NOMO-1 treated with dmso at 0.1 percent for 144 hours (cell line): ENCODE measurements at regions not wholly inside any gene's neighbourhood (a gene's known extent, or its start where the extent isn't known, plus 50 kb on each side); places are given as distances from the start of the nearest gene placed in this dataset.
"Not testable (repeated sequence)": the region's sequence is repeated elsewhere in the genome, so short reads cannot be mapped to it uniquely, and the experiment has no call there.

Source experiments
- DNase-seq: peaks from one replicate; lab custom pipeline; 2025; ENCODE audit not compliant: unreplicated experiment; lab: John Stamatoyannopoulos, UW

DNA sequence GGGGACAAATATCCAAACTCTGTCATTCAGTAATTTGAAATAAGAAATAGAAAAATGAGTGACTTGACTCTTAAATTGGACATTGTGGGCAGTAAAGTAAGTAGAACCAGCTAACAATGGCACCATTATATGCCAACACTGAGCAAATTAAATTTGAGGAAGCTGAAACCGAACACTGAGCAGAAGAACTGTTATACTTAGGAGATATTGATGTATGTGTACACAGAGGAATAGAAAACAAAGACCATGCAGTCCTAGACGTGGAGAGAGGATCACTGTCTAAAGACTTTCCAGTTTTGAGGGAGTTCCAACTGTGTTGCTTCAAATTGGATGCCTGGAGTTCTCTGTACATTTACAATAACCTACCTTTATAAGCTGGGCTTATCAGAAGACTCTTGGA is 427.0 kb upstream of the EYS start:
- no peak for DNase-seq

DNA sequence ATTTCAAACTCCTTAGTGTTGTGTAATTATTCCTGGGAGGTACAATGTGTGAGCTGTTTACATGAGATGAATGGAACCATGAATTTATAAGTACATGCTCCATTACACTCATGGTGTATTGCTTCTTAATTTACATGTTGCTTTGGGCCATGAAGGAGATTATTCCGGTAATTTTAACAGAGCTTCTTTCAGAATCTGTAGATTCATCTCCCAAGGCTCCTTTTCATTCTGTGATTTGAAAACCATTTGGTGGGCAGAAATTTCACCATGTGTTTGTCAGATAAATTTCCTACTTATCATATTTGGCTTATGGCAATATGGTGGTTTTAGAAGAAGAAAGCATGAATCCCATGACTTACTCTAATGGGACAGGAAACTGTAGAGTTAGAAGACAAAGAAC is 421.6 kb upstream of the EYS start:
- no peak for DNase-seq

DNA sequence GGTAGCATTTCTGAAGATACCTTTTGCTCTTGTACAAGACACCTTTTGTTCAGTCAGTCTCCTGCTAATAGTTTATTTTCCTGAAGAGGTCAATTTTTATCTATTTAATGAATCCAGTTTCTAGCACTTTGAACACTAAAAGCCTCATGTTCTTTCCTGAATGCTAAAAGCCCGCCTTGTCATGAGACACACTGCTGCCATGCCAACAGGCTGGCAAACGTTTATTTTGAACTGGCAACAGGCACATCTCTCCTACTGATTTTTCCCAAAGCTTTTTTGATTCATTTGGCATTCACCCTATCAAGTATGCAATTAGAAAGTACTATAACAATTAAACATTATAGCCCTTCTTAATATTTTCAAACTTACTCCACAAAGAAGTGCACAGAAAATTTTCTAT is 421.2 kb upstream of the EYS start:
- DNase-seq = no peak

DNA sequence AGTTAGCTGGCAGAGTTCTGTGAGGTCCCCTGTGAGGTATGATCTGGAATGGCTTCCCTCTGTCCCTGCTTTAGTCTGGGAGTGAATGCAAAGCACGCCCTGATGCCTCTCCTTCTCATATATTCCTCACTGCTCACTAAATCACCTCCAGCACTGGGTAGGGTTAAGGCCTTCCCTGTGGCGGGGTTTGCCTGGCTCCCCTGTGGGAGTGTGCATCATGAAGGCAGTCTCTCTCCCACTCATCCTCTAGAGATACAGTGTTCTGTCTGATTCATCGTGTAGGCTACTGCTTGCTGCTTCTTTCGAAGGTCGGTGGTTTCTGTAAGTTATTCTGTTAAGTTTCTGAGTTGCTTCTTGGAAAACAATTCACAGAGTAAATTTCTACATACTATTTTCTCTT is 420.0 kb upstream of the EYS start:
- DNase-seq = no peak

DNA sequence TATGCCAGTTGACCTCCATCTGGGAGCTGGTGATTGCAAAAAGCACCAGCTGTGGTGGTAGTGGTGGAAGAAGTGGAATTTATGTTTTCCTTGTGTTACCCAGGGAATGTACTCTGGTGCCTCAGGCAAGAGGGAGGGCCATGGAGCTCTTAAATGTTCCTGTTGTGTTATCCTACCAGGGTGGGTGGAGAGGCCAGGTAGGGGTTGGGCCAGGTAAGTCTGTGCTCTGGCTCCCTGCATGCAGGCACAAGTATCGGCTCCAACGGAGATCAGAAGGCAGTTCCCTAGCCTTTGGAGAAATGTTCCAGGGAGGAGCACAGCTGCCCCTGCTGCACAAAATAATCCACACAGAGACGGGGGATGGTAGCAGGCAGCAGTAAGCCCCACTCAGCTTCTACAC is 419.3 kb upstream of the EYS start:
- DNase-seq = no peak

DNA sequence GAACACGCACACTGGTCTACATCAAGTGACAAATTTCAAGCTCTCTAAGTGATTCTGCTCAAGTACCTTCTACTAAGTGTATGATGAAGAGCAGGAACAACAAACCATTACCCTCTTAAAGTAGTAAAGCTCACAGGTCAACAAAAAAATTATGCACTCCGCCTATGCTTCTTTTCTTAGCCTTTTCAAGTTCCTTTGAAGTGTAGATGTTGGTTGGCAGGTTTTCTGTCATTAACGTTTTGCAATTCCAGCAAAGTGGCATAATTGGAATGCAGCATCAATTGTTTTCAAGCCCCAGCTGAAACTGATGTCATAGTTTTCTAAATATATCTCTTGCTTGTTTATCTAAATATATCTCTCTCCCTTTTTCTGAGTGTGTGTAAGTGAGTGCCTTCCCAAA is 396.9 kb upstream of the EYS start:
- no peak for DNase-seq

DNA sequence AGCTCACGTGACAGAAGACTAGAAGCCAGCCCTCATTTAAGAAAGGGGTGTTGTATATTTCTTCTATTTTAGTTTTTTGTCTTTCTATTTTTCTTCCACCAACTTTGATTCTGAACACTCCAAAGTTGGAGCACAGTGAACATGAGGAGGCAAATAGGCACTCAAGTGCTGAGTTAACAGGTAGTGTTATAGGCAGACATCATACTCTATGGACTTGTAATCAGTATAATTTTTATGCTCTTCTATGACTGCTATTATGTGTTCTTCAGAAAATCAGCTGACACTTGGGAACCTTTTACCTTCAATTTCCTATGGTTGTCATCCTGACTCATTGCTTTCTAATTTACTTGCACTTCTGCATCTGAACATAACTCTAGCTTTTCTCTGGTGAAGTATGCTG is 396.3 kb upstream of the EYS start:
- no peak for DNase-seq

DNA sequence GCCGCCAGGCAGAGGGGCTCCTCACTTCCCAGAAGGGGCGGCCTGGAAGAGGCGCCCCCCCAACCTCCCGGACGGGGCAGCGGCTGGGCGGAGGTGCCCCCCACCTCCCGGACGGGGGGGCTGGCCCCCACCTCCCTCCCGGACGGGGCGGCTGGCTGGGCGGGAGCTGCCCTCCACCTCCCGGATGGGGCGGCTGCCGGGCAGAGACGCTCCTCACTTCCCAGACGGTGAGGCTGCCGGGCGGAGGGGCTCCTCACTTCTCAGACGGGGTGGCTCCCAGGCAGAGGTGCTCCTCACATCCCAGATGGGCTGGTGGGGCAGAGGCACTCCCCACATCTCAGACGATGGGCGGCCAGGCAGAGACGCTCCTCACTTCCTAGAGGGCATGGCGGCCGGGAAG is 389.7 kb upstream of the EYS start:
- no peak for DNase-seq

DNA sequence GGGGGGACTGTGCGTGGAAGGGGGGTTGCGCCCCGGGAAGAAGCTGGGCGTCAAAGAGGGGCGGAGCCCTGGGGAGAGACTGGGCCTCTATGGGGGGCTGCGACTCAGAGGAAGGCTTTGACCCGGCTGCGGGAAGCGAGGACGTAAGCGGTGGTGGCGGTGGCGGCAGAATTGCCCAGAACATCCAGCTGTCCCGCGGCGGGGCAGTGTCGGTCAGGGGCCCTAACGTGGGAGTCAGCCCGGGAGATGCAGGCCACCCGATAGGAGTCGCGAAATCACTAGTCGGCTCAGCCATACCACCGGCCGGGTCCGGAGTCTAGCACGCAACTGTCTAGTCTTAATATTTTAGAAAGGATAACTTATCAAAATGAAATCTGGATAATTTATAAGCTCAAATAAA is 387.6 kb upstream of the EYS start:
- no peak for DNase-seq

DNA sequence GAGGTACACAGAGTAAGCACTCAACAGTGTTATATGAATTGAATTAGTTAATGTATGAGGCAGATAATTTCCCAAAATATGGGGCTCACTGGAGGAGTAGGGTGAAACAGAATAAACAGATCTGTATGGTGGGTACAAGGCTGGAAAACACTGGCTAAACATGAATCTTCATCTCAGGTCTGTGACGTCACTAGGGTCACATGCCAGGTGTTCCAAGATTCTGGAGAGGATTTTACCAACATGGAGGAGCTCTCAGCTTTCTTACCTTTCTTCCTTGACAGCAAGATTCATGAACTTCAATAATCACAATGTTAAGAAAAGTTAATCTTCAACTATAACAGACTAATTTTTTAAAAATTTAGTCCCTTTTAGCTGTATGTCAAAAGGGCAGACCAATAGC is 385.3 kb upstream of the EYS start:
- DNase-seq = not testable (repeated sequence)

DNA sequence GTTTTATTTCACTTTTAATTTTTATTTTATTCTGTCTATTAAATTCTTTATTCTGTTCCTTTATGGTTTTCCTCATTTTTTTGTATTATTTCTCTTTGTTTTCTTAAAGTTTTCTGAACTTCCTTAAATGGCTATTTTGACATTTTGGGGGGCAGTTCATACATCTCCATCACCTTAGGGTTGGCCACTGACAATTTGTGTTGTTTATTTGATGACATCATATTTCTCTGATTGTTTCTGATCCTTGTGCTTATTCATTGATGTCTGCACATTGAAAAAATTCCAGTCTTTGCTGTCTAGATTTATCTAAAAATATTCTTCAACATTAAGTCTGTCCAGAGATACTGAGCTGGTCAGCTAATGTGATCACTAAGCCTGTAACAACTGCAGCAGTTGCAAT is 379.5 kb upstream of the EYS start:
- DNase-seq = no peak

DNA sequence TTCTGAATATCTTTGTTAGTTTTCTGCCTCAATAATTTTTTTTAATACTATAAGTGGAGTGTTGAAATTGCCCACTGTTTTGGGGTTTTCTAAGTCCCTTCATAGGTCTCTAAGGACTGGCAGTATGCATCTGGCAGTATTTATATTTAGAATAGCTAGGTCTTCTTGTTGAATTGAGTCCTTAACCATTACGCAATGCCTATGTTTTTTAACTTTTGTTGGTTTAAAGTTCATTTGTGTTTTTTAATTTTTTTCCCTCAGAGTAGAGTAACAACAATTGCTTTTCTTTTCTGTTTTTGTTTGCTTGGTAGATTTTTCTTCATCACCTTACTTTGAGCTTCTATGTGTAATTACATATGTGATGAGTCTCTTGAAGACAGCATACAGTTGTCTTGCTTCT is 375.9 kb upstream of the EYS start:
- no peak for DNase-seq

DNA sequence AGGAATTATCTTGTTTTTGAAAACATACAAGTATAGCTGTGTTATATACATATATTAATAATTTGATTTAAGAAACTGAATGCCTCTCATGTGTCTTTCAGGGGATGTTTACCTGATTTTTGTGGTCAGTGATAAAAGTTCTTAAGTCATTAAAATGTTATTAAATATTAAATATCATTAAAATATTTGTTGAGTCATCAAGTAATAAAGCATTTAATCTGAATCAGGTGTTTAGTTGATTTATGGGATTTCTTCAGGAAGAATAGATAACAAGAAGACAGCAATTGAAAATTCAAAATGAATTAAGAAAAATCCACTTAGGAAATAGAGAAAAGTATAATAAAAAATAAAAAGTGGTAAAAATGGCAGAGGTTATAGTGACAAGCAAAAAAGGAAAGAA is 361.9 kb upstream of the EYS start:
- no peak for DNase-seq

DNA sequence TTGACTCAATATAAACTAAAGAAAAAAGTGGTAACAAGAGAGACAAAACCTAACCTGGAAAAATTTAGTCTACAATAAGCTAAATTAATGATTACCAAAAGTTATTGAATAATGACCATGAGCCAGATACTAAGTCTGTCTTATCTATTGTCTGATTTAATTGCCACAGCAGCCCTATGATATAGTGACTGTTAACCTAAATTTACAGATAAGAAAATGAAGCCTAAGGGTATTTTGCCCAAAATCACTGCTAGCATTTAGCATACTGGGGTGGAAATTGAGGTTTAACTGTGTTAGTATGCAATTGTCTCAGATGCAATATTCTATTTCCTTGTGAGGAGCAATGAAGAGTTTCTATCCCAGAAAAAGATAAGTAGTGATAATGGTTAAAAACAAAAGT is 361.0 kb upstream of the EYS start:
- DNase-seq = no peak

DNA sequence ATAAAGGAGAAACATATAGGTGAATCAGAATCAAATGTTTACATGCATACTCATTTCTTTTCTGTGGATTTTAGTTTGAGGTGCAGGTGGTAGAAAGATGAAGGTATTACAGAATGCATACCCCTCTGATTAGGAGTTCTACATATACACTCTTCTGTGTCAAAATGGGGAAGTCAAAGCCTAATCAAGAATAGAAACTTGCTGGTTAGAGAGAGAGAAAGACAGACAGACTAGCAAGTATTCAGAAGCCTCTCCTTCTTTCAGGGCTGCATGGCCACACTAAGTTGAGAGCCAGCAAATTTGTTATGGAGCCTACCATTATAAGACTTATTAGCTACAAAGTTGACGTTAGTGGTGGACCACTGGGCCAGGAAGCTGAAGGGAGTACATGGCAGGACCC is 358.3 kb upstream of the EYS start:
- no peak for DNase-seq

DNA sequence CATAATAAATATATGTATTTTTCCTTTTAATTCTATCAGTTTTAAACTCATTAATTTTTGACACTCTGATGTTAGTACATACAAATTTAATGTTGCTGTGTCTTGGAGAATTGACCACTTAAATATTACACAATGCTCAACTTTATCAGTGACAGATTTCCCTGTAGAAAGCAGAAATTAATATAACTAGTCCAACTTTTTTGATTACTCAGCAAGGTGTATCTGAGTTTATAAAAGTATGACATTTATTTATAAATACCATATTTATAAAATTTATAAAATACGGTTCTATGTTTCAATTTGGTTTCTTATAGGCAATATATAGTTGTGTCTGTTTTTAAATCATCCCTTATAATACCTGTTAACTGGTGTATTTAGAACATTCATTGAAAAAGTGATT is 350.0 kb upstream of the EYS start:
- no peak for DNase-seq

DNA sequence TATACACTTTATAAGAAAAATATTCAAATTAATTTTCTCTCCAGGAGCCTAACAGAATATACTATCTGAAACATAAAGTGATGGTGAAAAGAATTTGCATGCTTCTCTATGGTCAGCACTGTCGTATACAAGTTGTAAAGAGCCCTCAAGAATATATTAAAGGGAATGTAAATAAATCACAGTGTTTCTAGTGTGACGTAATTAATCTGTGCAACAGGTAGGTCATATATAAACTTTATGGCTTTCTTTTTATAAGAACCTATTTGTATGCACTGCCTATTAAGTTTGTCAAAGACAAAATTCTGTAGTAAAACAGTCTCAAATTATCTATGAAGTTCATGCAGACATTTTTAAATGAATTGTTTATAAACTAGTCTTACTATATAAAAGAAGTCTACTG is 347.9 kb upstream of the EYS start:
- DNase-seq = no peak

DNA sequence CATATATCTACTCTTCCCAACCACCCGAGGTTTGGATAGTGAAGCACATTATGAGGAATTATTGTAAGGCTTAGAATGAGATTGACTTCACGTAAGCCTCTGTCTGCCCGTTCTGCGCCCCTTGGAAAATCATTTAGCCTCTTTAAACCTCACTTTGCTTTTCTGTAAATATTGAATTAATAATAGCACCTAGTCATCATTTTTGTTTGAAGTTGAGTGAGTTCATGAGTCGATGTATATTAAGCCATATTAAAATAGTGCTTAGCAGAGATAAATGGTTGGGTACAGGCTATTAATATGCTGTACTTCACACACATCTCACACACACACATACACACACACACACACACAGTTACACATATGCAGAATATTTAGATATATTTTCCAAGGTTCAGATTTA is 344.8 kb upstream of the EYS start:
- no peak for DNase-seq

DNA sequence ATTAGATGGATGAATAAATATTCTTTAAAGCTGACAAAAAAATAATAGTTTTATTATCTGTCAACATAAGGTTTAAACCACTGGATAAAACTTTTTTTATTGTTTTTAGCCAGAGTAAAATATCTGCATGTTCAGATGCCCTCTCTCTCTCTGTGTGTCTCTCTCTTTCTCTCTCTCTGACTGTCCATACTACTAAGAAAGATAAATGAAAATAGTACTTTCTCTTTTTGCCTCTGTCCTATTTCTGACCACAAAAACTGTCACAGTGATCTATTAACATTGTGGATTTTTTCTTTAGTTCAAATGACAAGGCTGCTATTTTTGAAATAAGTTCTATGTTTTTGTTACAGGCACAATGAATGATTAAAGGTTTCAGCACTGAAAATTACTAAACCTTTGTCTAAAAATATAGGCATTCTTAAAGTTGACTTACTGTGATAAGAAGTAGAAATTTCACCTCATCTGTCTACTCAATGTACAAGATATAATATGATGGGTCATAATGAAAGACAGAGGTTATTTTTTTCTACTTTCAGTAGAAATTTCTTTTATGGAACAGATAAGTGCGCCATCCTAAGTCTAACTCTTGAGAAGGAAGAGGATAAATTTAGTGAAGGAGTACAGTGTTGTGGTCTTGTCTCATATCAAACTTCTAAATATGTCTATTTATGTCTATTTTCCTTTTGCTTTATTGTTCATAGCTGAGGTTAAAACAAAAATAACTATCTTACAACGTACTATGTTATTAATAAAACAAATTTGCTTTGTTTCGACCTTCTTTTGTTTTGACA is 341.9 kb upstream of the EYS start:
- no peak for DNase-seq

DNA sequence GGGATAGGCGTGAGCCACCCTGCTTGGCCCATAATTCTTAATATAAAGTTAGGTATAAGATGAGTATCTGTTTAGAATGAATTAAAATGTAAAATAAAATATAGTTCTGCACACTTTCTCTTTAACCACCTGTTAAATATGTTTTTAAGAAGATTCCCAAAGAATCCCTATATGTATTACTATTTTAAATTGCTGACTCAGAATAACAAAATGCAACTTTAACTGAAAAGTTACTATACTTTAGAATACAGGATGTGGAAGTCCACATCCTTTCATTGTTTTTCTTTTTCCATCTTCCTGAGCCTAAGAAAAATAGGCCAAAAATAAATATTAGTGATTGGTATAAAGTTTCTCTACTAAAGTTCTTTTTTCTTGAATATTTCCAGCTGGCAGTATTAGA is 325.6 kb upstream of the EYS start:
- no peak for DNase-seq

DNA sequence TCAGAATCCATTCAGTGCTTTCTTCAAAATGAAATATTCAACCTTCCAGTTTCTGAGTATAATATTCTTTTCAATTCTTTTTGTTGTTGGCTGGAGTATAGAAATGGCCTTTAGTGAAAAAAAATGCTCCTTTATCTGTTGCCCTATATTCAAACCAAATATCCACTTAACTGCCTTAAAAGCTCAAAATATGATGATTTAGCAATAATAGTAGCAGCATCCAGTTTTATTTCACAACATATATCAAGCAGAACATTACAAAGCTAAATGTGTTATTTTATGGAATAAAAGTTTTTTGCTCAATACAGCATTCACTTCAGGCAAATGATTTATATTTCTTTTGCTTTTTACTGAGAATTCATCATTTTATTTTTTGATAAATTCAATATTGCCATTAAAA is 322.4 kb upstream of the EYS start:
- DNase-seq = no peak

DNA sequence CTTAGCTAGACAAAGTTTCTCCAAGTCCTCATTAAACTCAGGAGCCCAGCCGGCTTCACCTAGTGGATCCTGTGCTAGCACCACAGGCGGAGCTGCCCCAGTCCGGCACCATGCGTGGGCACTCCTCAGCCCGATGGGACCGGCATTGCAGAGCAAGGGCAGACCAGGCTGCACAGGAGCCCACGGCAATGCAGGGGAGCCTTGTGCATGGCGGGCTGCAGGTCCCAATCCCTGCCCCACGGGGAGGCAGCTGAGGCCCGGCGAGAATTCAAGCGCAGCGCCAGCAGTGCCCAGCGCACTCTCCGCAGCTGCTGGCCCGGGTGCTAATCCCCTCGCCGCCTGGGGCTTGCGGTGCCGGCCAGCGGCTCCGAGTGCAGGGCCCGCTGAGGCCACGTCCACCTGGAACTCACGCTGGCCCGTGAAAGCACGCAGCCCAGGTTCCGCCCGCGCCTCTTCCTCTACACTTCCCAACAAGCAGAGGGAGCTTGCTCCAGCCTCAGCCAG is 292.3 kb upstream of the EYS start:
- DNase-seq = no peak

DNA sequence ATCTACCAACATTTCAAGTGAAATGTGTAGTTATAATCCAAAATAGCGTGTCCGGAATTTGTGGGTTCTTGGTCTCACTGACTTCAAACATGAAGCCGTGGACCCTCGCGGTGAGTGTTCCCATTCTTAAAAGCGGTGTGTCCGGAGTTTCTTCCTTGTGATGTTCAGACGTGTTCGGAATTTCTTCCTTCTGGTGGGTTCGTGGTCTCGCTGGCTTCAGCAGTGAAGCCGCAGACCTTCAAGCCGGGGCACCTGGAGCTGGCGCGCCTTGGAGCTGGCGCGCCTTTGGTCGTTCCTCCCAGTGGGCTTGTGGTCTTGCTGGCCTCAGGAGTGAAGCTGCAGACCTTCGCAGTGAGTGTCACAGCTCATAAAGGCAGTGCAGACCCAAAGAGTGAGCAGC is 291.5 kb upstream of the EYS start:
- DNase-seq = no peak
